AG09319 (cell line): ENCODE measurements at regions not wholly inside any gene's neighbourhood (a gene's known extent, or its start where the extent isn't known, plus 50 kb on each side); places are given as distances from the start of the nearest gene placed in this dataset.
A peak's percentile ranks its signal among the peaks of the same experiment; 100 is the strongest.

Experiments used
- DNase-seq: peaks from one replicate; pipeline ENCODE4 v3.0.0-alpha.2; 2010; ENCODE audit warnings: low read depth; ENCODE audit errors: extremely low read depth
- TF ChIP-seq, protein P1 (sequence below): IDR thresholded peaks from 2 replicates; pipeline ENCODE4 v1.5.1; 2011; ENCODE audit warnings: low read depth, mild to moderate bottlenecking, inconsistent platforms, low read length, moderate library complexity

DNA sequence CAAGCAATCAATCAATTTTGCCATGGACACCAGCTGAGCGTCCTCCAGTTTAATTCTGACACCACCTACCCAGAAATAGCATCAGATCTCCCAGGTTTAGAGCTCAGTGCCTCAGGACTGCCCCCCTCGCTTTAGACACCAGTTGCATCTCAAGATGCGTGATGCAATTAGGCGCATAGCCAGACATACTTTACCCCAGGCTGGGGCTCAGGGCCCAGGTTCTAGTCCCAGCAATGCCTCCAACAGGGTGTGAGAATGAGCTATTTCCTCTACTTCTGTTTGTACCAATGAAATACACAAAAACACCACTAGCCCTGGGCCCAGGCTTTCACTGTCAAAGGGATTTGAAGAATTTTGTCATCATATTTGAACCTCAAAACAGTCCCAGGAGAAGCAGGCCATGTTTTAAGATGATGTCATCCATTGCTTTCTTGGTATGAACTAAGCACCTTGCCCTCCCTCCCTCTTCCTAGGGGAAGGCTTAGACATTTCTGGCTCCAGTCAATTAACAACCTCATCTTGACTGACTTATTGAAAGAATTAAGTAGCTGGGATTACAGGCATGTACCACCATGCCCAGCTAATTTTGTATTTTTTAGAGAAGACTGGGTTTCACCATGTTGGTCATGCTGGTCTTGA, 61.5 kb upstream of the INCENP start:
- TF ChIP-seq, protein P1, sequence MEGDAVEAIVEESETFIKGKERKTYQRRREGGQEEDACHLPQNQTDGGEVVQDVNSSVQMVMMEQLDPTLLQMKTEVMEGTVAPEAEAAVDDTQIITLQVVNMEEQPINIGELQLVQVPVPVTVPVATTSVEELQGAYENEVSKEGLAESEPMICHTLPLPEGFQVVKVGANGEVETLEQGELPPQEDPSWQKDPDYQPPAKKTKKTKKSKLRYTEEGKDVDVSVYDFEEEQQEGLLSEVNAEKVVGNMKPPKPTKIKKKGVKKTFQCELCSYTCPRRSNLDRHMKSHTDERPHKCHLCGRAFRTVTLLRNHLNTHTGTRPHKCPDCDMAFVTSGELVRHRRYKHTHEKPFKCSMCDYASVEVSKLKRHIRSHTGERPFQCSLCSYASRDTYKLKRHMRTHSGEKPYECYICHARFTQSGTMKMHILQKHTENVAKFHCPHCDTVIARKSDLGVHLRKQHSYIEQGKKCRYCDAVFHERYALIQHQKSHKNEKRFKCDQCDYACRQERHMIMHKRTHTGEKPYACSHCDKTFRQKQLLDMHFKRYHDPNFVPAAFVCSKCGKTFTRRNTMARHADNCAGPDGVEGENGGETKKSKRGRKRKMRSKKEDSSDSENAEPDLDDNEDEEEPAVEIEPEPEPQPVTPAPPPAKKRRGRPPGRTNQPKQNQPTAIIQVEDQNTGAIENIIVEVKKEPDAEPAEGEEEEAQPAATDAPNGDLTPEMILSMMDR = no peak
- DNase-seq = no peak

DNA sequence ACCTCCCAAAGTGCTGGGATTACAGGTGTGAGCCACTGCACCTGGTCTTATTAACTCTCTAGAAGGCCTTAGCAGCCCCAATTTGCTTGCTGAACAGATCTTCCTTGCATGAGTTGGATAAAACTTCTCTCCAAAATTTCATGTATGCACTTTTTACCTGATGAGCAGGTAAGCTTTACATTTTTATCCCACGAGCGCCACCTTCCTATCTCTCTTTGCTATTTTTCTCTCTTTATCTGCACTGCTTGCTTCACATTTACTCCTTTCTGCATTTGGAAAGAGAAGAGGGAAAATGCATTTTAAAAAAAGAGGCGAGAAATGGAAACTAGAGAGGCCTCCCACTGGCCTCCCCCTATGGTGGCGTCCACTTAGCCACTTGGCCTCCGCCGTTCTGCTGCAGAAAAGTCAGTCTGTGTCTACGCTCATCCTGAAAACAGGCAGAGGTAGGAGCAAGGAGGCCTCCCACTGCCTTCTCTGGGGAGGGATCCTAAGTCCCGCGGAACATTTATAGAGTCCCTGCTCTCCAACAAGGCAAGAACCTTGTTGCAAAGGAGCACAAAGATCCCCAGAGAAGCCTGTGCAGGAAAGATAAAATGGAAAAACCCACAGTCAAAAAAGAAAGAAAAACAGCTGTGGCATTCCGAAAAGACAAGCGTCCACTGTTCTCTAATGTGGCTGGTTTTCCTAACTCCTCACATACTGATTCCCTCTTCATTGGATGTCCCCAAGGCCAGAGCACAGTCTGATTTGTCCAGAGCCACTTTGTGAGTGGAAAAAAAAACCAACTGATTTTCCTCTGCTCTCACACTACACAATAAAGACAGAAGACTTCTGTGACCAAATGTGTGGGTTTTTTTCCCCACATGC, 62.2 kb upstream of the INCENP start:
- TF ChIP-seq, protein P1 = no peak
- no peak for DNase-seq

DNA sequence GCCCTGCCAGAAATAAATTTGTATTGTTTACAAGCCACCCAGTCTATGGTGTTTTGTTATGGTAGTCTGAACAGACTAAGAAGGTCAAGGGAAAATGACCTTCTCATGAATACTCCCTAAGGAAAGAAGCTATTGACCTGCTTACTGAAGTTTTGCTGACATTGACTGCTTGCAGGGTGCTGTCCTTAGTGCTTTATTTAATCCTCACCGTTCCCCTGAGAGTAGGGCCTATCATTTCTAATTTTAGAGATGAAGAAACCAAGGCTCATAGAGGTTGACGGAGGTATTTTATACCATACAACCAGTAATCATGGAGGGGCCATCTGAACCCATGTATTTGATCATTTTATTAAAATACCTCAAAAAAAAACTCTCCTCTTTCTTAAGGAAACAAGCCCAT, 66.7 kb upstream of the INCENP start:
- TF ChIP-seq, protein P1 = no peak
- no peak for DNase-seq

DNA sequence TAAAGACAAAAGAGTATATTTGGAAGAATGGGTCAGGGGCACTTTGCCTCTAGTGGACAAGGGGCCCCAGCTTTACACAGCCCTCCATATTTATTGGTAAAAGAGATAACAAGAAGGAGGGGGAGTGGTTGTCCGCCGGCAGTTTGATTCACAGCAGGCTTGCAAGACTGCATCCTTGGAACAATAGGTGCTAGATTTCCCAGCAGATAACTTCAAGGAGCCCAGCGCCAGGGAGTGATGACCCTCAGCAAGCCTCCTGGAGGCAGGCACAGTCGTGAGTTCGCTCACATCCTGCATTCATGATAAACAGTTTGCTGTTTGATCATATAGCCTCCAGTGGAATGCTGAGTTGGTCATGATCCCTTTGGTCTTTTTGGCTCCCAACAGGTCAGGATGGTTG, 67.8 kb upstream of the INCENP start:
- TF ChIP-seq, protein P1 = no peak
- no peak for DNase-seq

DNA sequence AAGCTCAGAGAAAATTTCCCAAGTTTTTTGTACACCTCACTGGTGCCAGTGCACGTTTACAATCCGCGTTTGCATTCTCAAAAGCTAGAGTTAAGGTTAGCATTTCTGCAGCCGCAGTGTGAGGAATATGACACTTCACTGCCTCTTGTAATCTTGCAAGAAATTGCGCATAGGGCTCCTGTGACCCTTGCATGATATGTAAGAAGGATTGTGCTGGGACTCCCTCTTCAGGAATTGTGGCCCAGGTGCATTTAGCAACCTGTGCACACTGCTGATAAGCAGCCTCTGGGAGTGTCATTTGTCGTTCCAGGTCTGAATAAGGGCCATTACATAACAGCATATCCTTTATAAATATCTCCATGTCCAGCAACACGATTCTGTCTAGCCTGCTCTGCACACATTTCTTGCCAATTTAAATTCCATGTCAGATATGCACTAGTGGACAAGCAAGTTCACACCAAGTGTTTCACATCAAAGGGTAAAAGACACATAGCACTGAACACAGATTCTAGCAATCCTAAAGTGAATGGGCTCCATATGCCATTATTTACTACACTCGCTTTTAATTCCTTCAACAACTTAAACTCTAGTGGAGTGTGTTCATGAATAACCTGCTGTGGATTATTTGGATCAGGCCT, 69.2 kb upstream of the INCENP start:
- DNase-seq = peak; percentile 27

DNA sequence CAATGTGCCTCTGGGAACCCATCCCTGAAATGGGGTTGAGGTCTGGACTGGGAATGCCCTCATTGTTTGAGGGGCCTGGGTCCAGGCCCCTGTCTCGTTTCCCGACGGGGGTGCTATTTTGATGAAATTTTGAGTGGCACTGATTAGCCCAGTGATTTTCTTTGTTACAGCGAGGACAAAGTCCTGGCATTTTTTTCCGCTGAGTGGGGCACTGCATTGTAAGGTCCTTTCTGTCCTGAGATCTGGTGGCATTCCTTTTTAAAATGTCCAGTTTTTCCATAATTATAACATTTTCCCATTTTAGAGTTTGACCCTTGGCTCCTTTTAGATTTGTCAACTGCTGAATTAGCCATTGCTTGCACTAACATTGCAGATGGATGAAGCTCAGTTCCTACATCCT, 69.7 kb upstream of the INCENP start:
- no peak for DNase-seq

More for the DNA sequence above, 69.2 kb upstream of the INCENP start:
- TF ChIP-seq, protein P1 = peak; percentile 40

More for the DNA sequence above, 69.7 kb upstream of the INCENP start:
- TF ChIP-seq, protein P1 = no peak
